ENCODE measurements at regions not wholly inside any gene's neighbourhood (a gene's known extent, or its start where the extent isn't known, plus 50 kb on each side); places are given as distances from the start of the nearest gene placed in this dataset.

DNA sequence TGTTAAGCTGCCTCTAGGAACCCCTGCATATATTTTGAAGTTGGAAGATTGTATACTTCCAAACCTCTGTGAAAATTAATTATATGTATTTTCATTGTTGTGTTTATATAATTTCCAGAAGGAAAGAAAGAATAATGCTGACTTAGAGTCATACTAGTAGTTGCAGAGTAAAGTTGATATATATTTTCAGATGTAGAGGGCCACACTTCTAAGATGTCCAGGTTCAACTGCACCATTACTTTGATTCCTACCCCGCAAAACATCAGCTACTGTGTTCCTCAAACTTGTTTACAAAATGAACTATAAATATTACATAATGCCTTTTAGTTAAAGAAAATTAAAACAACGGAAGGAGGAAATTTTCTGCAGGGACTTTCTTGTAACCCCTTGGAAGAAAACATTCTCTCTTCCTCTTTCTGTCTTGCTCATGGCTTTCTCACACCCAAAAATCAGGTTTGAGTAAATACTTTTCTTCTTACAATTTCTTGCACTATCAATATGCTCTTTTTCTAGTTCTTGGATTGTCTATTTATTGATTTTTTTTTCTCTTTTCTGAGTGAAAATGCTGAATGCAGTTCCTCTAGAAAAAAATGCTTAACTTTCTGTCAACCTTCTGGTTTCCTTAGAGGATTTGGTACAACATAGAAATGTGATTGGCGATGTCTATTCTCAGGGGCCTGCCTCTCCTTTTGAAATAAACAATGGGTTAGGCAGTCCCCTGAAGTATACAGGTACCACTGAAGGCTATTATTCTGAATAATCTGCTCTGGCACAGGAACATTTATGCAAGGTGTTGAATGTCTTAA lies 867.8 kb downstream of the TTLL7 start:
- Histone ChIP-seq H3K27ac (no peak overlapping the region), H3K9me3 (no peaks in the 10 kb centered on the region), H3K4me3 (no peak overlapping the region), H3K27me3 (no peaks in the 10 kb centered on the region), H3K36me3 (no peaks in the 10 kb centered on the region), H3K4me1 (no peaks in the 10 kb centered on the region)
- WGBS, 2 donors: 87 to 89% methylated on average over 3 of the region's 3 CpGs
- no peak for DNase-seq
- TF ChIP-seq POLR2AphosphoS5 (IDR thresholded peaks at IDR 0.05) (no peak), POLR2A (IDR thresholded peaks at IDR 0.05) (no peak), EP300 (IDR thresholded peaks at IDR 0.05) (no peak)
- TF ChIP-seq, protein P1, sequence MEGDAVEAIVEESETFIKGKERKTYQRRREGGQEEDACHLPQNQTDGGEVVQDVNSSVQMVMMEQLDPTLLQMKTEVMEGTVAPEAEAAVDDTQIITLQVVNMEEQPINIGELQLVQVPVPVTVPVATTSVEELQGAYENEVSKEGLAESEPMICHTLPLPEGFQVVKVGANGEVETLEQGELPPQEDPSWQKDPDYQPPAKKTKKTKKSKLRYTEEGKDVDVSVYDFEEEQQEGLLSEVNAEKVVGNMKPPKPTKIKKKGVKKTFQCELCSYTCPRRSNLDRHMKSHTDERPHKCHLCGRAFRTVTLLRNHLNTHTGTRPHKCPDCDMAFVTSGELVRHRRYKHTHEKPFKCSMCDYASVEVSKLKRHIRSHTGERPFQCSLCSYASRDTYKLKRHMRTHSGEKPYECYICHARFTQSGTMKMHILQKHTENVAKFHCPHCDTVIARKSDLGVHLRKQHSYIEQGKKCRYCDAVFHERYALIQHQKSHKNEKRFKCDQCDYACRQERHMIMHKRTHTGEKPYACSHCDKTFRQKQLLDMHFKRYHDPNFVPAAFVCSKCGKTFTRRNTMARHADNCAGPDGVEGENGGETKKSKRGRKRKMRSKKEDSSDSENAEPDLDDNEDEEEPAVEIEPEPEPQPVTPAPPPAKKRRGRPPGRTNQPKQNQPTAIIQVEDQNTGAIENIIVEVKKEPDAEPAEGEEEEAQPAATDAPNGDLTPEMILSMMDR (IDR thresholded peaks at IDR 0.05): no peak
- intact Hi-C loops (cut with DNase I): no loop called here

DNA sequence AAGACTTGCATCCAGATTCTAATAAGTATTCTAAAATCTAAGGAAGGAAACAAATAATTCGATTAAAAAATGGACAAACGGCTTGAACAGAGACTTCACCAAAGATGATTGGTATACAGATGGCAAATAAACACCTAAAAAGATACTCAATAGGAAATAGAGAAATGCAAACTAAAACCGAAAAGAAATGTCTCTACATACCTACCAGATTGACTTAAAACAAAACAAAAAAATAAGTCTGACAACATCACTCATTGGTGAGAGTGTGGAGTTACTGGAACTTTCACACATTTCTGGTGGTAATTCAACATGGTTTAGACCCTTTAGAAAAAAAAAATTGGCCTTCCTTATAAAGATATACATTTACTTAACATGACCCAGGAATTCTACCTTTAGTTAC lies 869.8 kb downstream of the TTLL7 start:
- Histone ChIP-seq H3K4me1 (no peaks in the 10 kb centered on the region), H3K27me3 (no peaks in the 10 kb centered on the region), H3K9me3 (no peaks in the 10 kb centered on the region), H3K36me3 (no peaks in the 10 kb centered on the region), H3K27ac (no peak overlapping the region), H3K4me3 (no peak overlapping the region)
- TF ChIP-seq POLR2A (IDR thresholded peaks at IDR 0.05) (no peak), POLR2AphosphoS5 (IDR thresholded peaks at IDR 0.05) (no peak), EP300 (IDR thresholded peaks at IDR 0.05) (no peak)
- TF ChIP-seq, protein P1 (IDR thresholded peaks at IDR 0.05): no peak
- intact Hi-C loops (cut with DNase I): no loop called here
- WGBS, 2 donors: 92 to 94% methylated on average over 3 of the region's 3 CpGs
- DNase-seq: no peak

DNA sequence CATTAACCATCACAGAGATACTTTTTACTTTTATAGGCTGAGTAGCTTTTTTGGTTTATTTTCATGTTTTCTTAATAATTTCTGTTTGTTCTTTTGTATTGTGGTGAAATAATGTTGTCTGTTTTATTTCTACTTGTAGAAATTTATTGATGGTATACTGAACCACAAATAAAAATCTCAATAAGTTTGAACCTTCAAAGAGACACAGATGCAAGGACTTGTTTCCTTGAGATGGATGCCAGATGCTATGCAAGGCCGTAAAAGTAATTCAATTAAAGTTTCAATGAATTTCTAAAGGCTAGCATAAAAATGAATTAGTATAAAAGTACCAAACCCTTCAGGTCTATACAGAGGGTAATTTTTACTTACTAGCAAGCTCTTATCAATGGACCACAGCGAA lies 873.5 kb downstream of the TTLL7 start:
- H3K36me3 ChIP-seq: no peaks in the 10 kb centered on the region
- no peak overlapping the region for H3K4me3 ChIP-seq
- intact Hi-C loops (cut with DNase I): no loop called here
- H3K27ac ChIP-seq: no peak overlapping the region
- no peak for TF ChIP-seq POLR2A (IDR thresholded peaks at IDR 0.05)
- TF ChIP-seq, protein P1 (IDR thresholded peaks at IDR 0.05): no peak
- H3K4me1 ChIP-seq: no peaks in the 10 kb centered on the region
- no peaks in the 10 kb centered on the region for H3K27me3 ChIP-seq
- 88 to 89% methylated on average over 2 of the region's 2 CpGs for WGBS, 2 donors
- no peak for DNase-seq
- H3K9me3 ChIP-seq: no peaks in the 10 kb centered on the region

DNA sequence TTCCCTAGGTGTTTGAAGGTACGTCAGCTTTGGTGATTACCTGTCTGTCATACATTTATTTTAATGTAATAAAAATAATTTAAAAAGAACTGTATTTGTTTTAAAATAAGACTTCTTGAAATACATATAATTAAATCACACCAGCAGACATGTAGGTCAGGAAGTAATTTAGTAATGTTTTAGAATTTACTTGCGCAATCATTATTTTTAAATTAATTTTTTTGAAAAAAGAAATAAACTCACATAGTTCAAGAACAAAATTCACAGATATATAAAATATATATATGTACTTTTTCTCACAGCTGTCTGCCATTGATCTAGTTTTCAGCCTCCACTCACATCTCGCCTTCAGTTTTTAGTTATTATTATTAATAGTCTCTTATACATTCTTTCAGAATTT lies 875.9 kb downstream of the TTLL7 start:
- intact Hi-C loops (cut with DNase I): no loop called here

More for the DNA sequence above, 875.9 kb downstream of the TTLL7 start:
- no peak for DNase-seq
- TF ChIP-seq, protein P1 (IDR thresholded peaks at IDR 0.05): no peak
- no peak for TF ChIP-seq POLR2AphosphoS5 (IDR thresholded peaks at IDR 0.05)
- TF ChIP-seq EP300 (IDR thresholded peaks at IDR 0.05): no peak
- TF ChIP-seq POLR2A (IDR thresholded peaks at IDR 0.05): no peak
- no peak overlapping the region for H3K4me3 ChIP-seq
- no peak overlapping the region for H3K27ac ChIP-seq
- H3K4me1 ChIP-seq: no peaks in the 10 kb centered on the region
- H3K27me3 ChIP-seq: no peaks in the 10 kb centered on the region
- H3K9me3 ChIP-seq: no peaks in the 10 kb centered on the region
- WGBS, 2 donors: 95 to 98% methylated on average over 3 of the region's 3 CpGs
- H3K36me3 ChIP-seq: no peaks in the 10 kb centered on the region
